H7 (cell line): ENCODE measurements at regions not wholly inside any gene's neighbourhood (a gene's known extent, or its start where the extent isn't known, plus 50 kb on each side); places are given as distances from the start of the nearest gene placed in this dataset.

Experiments
- DNase-seq: peaks from one replicate; pipeline ENCODE4 v3.0.0; 2012
- H3K27me3 ChIP-seq: 2 replicates; pipeline ENCODE4 v1.6.0; 2011; ENCODE audit warnings: mild to moderate bottlenecking, low read length; ENCODE audit not compliant: control insufficient read depth, insufficient read depth
- H3K36me3 ChIP-seq: replicated peaks from 2 replicates; pipeline ENCODE4 v1.5.1; 2011; ENCODE audit warnings: low read length; ENCODE audit not compliant: control insufficient read depth, insufficient read depth
- H3K4me3 ChIP-seq: 2 replicates; pipeline ENCODE4 v1.5.1; 2011; ENCODE audit warnings: low read depth, mild to moderate bottlenecking, control low read depth, low read length, moderate library complexity; ENCODE audit not compliant: insufficient read depth

GRCh38 chr20:40604416-40604815 lies 84.6 kb downstream of the MAFB start:
- no peaks in the 10 kb centered on the region for H3K36me3 ChIP-seq

GRCh38 chr20:40603057-40603651 lies 85.9 kb downstream of the MAFB start:
- DNase-seq, result no peak
- H3K36me3 ChIP-seq, result no peaks in the 10 kb centered on the region
- no peaks in the 10 kb centered on the region for H3K27me3 ChIP-seq
- H3K4me3 ChIP-seq, result no peak overlapping the region

More at GRCh38 chr20:40604416-40604815, 84.6 kb downstream of the MAFB start:
- no peak for DNase-seq
- H3K4me3 ChIP-seq, result no peak overlapping the region
- H3K27me3 ChIP-seq, result no peaks in the 10 kb centered on the region

DNA sequence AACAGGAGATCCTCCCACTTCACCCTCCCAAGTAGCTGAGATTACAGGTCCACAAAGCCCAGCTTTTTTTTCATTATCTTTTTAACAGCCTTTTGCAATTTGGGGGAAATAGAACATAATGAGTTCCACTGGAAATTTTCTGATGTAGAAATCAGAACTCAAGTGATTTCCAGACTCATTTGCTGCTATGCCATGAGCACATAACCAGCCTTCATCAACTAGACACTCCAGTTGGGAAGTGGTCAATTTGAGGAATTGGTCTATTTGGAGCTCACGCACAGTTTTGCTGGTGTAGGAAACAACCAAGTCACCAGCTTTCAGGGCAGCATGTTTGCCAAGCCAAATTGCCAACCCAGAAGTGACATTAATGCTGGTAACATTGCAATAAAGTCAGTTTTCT lies 86.7 kb downstream of the MAFB start:
- H3K27me3 ChIP-seq, result no peaks in the 10 kb centered on the region
- no peaks in the 10 kb centered on the region for H3K36me3 ChIP-seq
- no peak for DNase-seq
- H3K4me3 ChIP-seq, result no peak overlapping the region

DNA sequence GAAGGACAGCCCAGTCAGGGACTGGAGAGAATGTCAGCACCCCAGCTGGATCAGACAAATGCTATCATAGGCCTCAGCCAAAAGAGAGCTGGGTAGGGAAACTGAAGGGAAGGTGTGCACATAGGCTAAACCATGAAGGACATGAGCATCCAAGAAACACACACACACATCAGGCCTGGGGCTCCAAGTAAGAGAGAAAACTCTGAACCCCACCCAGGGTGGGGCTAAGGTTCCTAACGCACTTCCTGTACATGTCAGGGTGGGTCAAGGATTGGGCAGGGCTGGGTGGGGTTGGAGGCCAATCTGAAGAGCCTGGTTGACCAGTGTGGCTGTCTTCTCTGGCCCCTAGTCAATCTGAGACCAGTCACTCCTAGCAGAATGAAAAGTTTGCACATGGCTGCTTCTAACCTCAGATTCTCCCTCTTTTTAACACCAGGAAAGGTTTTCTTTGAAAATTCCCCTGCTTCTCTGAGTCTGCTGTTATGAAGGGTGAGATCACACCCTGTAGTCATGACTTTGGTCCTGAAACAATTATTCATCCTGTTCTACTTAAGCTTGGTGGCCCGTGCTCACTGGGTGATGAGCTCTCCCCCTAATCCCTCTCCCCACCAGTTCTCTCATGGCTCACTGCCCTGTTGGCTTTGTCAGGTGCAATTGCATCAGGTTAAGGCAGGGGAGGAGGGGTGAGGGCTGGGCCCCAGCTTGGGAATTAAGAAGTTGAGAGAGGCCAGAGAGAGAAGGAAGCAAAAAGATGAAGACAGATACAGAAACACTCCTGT lies 88.4 kb downstream of the MAFB start:
- no peaks in the 10 kb centered on the region for H3K36me3 ChIP-seq
- DNase-seq, result no peak
- H3K4me3 ChIP-seq, result no peak overlapping the region
- H3K27me3 ChIP-seq, result no peaks in the 10 kb centered on the region

GRCh38 chr20:40599987-40600386 lies 89.0 kb downstream of the MAFB start:
- DNase-seq, result no peak
- Histone ChIP-seq H3K36me3 (no peaks in the 10 kb centered on the region), H3K27me3 (no peaks in the 10 kb centered on the region), H3K4me3 (no peak overlapping the region)

DNA sequence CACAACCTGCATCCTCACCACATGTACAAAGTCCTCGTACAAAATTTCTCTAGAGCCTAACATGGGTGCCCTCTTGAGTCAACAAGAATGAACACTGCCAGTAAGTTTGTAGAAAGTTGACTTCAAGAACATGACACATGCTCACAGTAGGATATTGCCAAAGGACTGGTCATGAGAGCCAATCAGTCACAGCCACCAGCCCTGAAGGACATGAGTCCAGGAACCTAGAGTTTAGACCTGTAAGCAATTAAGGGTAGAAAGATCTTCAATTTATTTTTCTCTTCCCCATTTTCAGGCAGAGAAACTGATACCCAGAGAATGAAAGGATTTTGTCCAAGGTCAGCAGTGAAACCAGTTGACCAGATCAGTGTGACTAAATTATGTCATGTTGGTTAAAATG lies 96.1 kb downstream of the MAFB start:
- Histone ChIP-seq H3K4me3 (no peak overlapping the region), H3K27me3 (no peaks in the 10 kb centered on the region), H3K36me3 (no peaks in the 10 kb centered on the region)
- DNase-seq, result no peak

- DNase-seq, result no peak
- no peaks in the 10 kb centered on the region for H3K36me3 ChIP-seq
- H3K27me3 ChIP-seq, result no peaks in the 10 kb centered on the region
- H3K4me3 ChIP-seq, result no peak overlapping the region
Observed at GRCh38 chr20:40591536-40591935, 97.5 kb downstream of the MAFB start.

GRCh38 chr20:40591119-40591518 lies 97.9 kb downstream of the MAFB start:
- DNase-seq, result no peak
- Histone ChIP-seq H3K36me3 (no peaks in the 10 kb centered on the region), H3K4me3 (no peak overlapping the region), H3K27me3 (no peaks in the 10 kb centered on the region)

- no peak for DNase-seq
- Histone ChIP-seq H3K27me3 (no peaks in the 10 kb centered on the region), H3K4me3 (no peak overlapping the region), H3K36me3 (no peaks in the 10 kb centered on the region)
Observed at GRCh38 chr20:40589581-40589980, 99.5 kb downstream of the MAFB start.

GRCh38 chr20:40588891-40589290 lies 100.1 kb downstream of the MAFB start:
- no peak for DNase-seq
- Histone ChIP-seq H3K36me3 (no peaks in the 10 kb centered on the region), H3K4me3 (no peak overlapping the region), H3K27me3 (no peaks in the 10 kb centered on the region)

DNA sequence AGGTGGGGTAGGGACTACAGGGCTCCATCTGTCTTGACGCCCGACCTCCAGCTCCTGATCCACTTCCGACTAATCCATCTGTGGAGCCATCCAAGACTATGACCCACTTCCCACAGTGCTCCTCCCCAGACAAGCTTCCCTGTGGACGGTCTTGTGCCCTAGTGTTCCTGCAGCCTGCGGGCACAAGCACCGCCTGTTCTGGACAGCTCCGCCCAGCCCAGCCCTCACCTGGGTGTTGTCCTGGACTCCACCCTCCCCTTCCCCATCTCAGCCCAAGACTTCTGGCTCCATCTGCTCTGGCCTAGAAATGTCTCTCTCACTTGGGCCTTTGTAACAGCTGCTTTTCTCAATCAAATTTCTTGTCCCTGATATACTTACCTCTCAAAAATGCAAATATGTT lies 102.0 kb downstream of the MAFB start:
- no peak for DNase-seq
- Histone ChIP-seq H3K27me3 (no peaks in the 10 kb centered on the region), H3K4me3 (no peak overlapping the region), H3K36me3 (no peaks in the 10 kb centered on the region)

DNA sequence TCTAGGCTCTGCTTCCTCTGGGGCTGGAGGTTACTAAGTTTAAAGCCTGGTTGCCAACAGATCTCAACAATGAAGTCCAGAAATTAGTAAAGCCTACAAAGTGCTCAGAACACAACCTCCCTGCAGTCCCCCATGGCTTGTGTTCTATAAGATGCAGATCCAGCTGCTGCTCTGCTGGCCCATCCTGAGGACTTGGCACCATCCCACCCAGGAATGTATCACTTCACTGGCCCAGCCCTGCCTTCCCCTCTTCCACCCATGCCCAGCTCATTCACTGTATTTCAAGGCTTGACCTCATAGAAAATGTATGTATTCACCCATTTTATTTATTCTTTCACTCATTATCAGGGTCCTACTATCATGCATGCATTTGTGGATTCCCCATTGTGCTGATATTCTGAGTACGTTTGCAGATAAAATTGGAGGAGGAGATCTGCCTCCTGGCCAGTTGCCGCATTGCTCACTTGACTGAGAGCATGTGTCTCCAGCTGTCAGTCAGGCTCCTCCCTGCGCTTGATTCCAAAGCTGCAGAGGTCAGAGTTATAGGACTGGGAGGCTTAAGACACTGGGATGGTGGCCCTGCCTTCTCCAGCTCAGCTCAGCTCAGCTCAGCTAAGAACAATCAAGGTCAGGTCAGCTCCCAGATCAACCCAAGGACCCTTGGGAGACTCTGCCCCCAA lies 104.8 kb downstream of the MAFB start:
- Histone ChIP-seq H3K36me3 (no peaks in the 10 kb centered on the region), H3K4me3 (no peak overlapping the region), H3K27me3 (no peaks in the 10 kb centered on the region)
- no peak for DNase-seq

- Histone ChIP-seq H3K4me3 (no peak overlapping the region), H3K27me3 (no peaks in the 10 kb centered on the region), H3K36me3 (no peaks in the 10 kb centered on the region)
- DNase-seq, result no peak
Observed at GRCh38 chr20:40583636-40584035, 105.4 kb downstream of the MAFB start.

DNA sequence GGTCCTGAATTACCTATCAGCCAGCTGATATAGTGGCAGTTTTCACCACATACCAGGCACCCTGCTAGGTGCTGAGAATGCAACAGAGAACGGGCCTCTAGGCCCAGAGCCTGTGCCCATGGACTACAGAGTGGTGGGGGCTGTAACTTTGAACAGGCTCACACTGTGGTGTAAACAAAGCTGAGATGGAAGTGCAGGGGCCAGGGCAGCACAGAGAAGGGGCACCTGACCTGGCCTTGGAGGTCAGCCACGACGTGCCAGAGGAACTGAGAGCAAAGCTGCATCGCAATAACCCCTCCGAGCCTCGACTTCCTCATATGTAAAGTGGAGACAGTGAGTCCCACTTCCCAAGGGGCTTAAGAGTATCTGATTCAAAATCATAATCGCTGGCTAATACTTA lies 105.8 kb downstream of the MAFB start:
- no peak for DNase-seq
- no peaks in the 10 kb centered on the region for H3K27me3 ChIP-seq
- H3K4me3 ChIP-seq, result no peak overlapping the region
- no peaks in the 10 kb centered on the region for H3K36me3 ChIP-seq

DNA sequence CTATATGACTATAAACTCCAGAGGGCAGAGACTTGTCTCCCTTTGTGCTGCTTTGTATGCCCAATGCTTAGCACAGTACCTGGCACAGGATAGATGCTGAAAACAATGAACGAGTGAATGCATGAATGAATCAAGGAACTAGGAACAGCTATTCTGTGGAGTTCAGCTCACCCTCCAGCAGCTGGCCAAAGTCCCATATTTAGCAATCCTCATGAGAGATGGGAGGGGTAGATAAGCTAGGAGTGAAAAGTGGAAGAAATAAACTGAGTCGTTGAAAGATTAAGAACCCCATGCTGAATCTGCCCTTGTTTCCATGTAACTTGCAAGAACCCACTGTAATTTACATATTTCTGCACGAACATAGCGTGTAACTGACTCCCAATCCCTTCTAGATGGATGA lies 106.5 kb downstream of the MAFB start:
- Histone ChIP-seq H3K36me3 (no peaks in the 10 kb centered on the region), H3K4me3 (no peak overlapping the region), H3K27me3 (no peaks in the 10 kb centered on the region)
- DNase-seq, result no peak
